Astrocyte (in vitro differentiated cells and primary cell): ENCODE measurements at regions not wholly inside any gene's neighbourhood (a gene's known extent, or its start where the extent isn't known, plus 50 kb on each side); places are given as distances from the start of the nearest gene placed in this dataset.

Experiments
- DNase-seq: peaks from one replicate; pipeline ENCODE4 v3.0.0-alpha.2; 2010; ENCODE audit warnings: low read depth
- FAIRE-seq: peaks from 2 replicates; lab custom pipeline; 2011; peaks lifted over from hg19 to GRCh38; lab: Jason Lieb, UNC
- H2AFZ ChIP-seq: 2 replicates; pipeline ENCODE4 v1.6.0; 2012; ENCODE audit warnings: low read depth, low read length, inconsistent platforms
- H3K27ac ChIP-seq: 2 replicates; pipeline ENCODE4 v1.5.1; 2011; ENCODE audit warnings: low read depth, low read length, inconsistent platforms
- H3K27me3 ChIP-seq: 2 replicates; pipeline ENCODE4 v1.6.0; 2011; ENCODE audit warnings: low read length, inconsistent platforms; ENCODE audit not compliant: insufficient read depth
- H3K36me3 ChIP-seq: 2 replicates; pipeline ENCODE4 v1.5.1; 2011; ENCODE audit warnings: low read length, inconsistent platforms; ENCODE audit not compliant: insufficient read depth
- H3K4me1 ChIP-seq: 2 replicates; pipeline ENCODE4 v1.5.1; 2011; ENCODE audit warnings: low read length, inconsistent platforms; ENCODE audit not compliant: insufficient read depth
- H3K4me2 ChIP-seq: 2 replicates; pipeline ENCODE4 v1.6.0; 2012; ENCODE audit warnings: low read length, inconsistent platforms
- H3K4me3 ChIP-seq: 2 replicates; pipeline ENCODE4 v1.5.1; 2011; ENCODE audit warnings: low read depth, mild to moderate bottlenecking, low read length, inconsistent platforms; ENCODE audit not compliant: insufficient read depth
- H3K79me2 ChIP-seq: 2 replicates; pipeline ENCODE4 v1.6.0; 2012; ENCODE audit warnings: mild to moderate bottlenecking, low read length, inconsistent platforms; ENCODE audit not compliant: insufficient read depth
- H3K9ac ChIP-seq: 2 replicates; pipeline ENCODE4 v1.6.0; 2012; ENCODE audit warnings: mild to moderate bottlenecking, low read length, inconsistent platforms
- H3K9me3 ChIP-seq: 2 replicates; pipeline ENCODE4 v1.5.1; 2012; ENCODE audit warnings: low read depth, mild to moderate bottlenecking, low read length, inconsistent platforms; ENCODE audit not compliant: insufficient read depth
- H4K20me1 ChIP-seq: 2 replicates; pipeline ENCODE4 v1.6.0; 2012; ENCODE audit warnings: low read length, inconsistent platforms; ENCODE audit not compliant: insufficient read depth
- H3K27ac Mint-ChIP-seq: one replicate; pipeline ENCODE4 v1.8.0; 2021; ENCODE audit warnings: mild to moderate bottlenecking, mixed read lengths; ENCODE audit not compliant: unreplicated experiment
- H3K27me3 Mint-ChIP-seq: one replicate; pipeline ENCODE4 v1.8.0; 2021; ENCODE audit warnings: low read depth, mixed read lengths; ENCODE audit not compliant: unreplicated experiment
- H3K36me3 Mint-ChIP-seq: one replicate; pipeline ENCODE4 v1.8.0; 2021; ENCODE audit warnings: low read depth, mixed read lengths; ENCODE audit not compliant: unreplicated experiment
- H3K4me1 Mint-ChIP-seq: one replicate; pipeline ENCODE4 v1.8.0; 2021; ENCODE audit warnings: low read depth, mixed read lengths; ENCODE audit not compliant: unreplicated experiment
- H3K4me3 Mint-ChIP-seq: one replicate; pipeline ENCODE4 v1.8.0; 2021; ENCODE audit warnings: mild to moderate bottlenecking, moderate library complexity, mixed read lengths; ENCODE audit not compliant: unreplicated experiment
- H3K9me3 Mint-ChIP-seq: one replicate; pipeline ENCODE4 v1.8.0; 2021; ENCODE audit warnings: mild to moderate bottlenecking, mixed read lengths; ENCODE audit not compliant: unreplicated experiment
- EZH2 ChIP-seq: IDR thresholded peaks from 2 replicates; pipeline ENCODE4 v1.6.1; 2012; ENCODE audit warnings: mild to moderate bottlenecking, low read length, inconsistent platforms; ENCODE audit not compliant: insufficient read depth
- TF ChIP-seq, protein P1 (sequence below): IDR thresholded peaks from 2 replicates; pipeline ENCODE4 v1.5.1; 2011; ENCODE audit warnings: low read depth, mild to moderate bottlenecking, inconsistent platforms, low read length, moderate library complexity; ENCODE audit not compliant: insufficient read depth

- DNase-seq = peak; percentile 82
- peaks cover 12% of the 10 kb centered on the region for H3K4me1 Mint-ChIP-seq
- Histone ChIP-seq H3K27me3 (no peaks in the 10 kb centered on the region), H2AFZ (peak overlapping the region; percentile 18), H4K20me1 (no peaks in the 10 kb centered on the region), H3K79me2 (no peaks in the 10 kb centered on the region), H3K4me1 (peaks cover 5% of the 10 kb centered on the region), H3K9ac (no peak overlapping the region), H3K36me3 (no peaks in the 10 kb centered on the region), H3K27ac (peak overlapping the region; percentile 26), H3K9me3 (no peaks in the 10 kb centered on the region), H3K4me3 (no peak overlapping the region), H3K4me2 (peak overlapping the region; percentile 59)
- no peak overlapping the region for H3K4me3 Mint-ChIP-seq
- no peak for TF ChIP-seq EZH2
- TF ChIP-seq, protein P1, sequence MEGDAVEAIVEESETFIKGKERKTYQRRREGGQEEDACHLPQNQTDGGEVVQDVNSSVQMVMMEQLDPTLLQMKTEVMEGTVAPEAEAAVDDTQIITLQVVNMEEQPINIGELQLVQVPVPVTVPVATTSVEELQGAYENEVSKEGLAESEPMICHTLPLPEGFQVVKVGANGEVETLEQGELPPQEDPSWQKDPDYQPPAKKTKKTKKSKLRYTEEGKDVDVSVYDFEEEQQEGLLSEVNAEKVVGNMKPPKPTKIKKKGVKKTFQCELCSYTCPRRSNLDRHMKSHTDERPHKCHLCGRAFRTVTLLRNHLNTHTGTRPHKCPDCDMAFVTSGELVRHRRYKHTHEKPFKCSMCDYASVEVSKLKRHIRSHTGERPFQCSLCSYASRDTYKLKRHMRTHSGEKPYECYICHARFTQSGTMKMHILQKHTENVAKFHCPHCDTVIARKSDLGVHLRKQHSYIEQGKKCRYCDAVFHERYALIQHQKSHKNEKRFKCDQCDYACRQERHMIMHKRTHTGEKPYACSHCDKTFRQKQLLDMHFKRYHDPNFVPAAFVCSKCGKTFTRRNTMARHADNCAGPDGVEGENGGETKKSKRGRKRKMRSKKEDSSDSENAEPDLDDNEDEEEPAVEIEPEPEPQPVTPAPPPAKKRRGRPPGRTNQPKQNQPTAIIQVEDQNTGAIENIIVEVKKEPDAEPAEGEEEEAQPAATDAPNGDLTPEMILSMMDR = no peak
- H3K9me3 Mint-ChIP-seq = no peaks in the 10 kb centered on the region
- no peak for FAIRE-seq
- no peaks in the 10 kb centered on the region for H3K36me3 Mint-ChIP-seq
- no peaks in the 10 kb centered on the region for H3K27me3 Mint-ChIP-seq
- H3K27ac Mint-ChIP-seq = no peak overlapping the region
These were observed 86.5 kb upstream of the GPM6B start for GRCh38 chrX:13903405-13903804.

DNA sequence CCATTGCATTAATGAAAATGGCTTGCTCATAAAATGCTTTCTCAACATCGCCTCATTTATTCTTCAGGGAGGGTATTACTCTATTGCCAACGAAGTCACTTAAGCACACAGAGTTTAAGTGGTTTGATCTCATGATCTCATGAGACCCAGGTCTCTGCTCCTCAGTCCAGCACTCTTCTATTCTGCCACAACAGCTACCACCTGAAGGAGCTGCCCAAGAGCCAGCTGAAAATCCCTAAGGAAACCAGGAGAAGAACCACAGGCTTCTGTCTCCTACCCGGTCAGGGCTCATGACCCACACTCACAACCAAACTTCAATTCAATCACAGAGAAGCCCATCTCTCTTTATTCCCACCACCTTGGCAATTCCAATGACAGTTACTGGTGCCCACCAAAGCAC lies 85.5 kb upstream of the GPM6B start:
- peaks cover 12% of the 10 kb centered on the region for H3K4me1 Mint-ChIP-seq
- no peak overlapping the region for H3K4me3 ChIP-seq
- H3K9me3 ChIP-seq = no peaks in the 10 kb centered on the region
- no peaks in the 10 kb centered on the region for H3K36me3 ChIP-seq
- H3K27ac Mint-ChIP-seq = no peak overlapping the region
- no peak for DNase-seq
- H3K4me3 Mint-ChIP-seq = no peak overlapping the region
- peaks cover 5% of the 10 kb centered on the region for H3K4me1 ChIP-seq
- H3K27me3 Mint-ChIP-seq = no peaks in the 10 kb centered on the region
- no peaks in the 10 kb centered on the region for H3K79me2 ChIP-seq
- no peak overlapping the region for H3K4me2 ChIP-seq
- TF ChIP-seq, protein P1 = no peak
- TF ChIP-seq EZH2 = no peak
- no peaks in the 10 kb centered on the region for H3K36me3 Mint-ChIP-seq
- no peaks in the 10 kb centered on the region for H3K9me3 Mint-ChIP-seq
- no peak overlapping the region for H3K27ac ChIP-seq
- no peaks in the 10 kb centered on the region for H3K27me3 ChIP-seq
- H4K20me1 ChIP-seq = no peaks in the 10 kb centered on the region
- no peak overlapping the region for H3K9ac ChIP-seq
- FAIRE-seq = no peak
- no peak overlapping the region for H2AFZ ChIP-seq

DNA sequence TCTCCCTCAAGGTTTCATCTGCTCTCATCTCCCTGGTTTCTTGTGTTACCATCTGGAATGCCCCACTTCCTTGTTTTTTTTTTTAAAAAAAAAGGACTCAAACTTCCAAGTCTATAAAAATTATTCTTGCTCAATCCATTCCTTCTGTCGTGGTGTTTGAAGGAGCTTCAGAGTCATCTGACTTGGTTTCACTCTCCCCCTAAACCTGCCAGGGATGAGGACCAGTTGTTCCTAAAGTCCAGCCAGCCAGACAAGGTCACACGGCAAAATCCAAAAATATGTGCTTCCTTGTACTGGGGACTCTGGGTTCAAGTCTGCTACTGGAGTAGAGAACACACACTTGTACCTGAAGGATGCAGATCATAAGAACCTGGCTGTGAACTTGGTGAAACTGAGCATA lies 84.5 kb upstream of the GPM6B start:
- Mint-ChIP-seq H3K4me1 (peaks cover 12% of the 10 kb centered on the region), H3K27ac (no peak overlapping the region), H3K9me3 (no peaks in the 10 kb centered on the region)

More for the DNA sequence above, 84.5 kb upstream of the GPM6B start:
- Histone ChIP-seq H3K4me3 (no peak overlapping the region), H3K79me2 (no peaks in the 10 kb centered on the region), H3K4me2 (no peak overlapping the region), H3K9ac (no peak overlapping the region), H3K27me3 (no peaks in the 10 kb centered on the region), H4K20me1 (no peaks in the 10 kb centered on the region), H3K9me3 (no peaks in the 10 kb centered on the region), H3K36me3 (no peaks in the 10 kb centered on the region), H3K27ac (no peak overlapping the region), H3K4me1 (peaks cover 5% of the 10 kb centered on the region), H2AFZ (no peak overlapping the region)
- no peaks in the 10 kb centered on the region for H3K36me3 Mint-ChIP-seq
- H3K27me3 Mint-ChIP-seq = no peaks in the 10 kb centered on the region
- no peak for FAIRE-seq
- H3K4me3 Mint-ChIP-seq = no peak overlapping the region
- DNase-seq = no peak
- TF ChIP-seq EZH2 = no peak
- TF ChIP-seq, protein P1 = no peak
